ENCODE measurements at regions not wholly inside any gene's neighbourhood (a gene's known extent, or its start where the extent isn't known, plus 50 kb on each side); places are given as distances from the start of the nearest gene placed in this dataset.

DNA sequence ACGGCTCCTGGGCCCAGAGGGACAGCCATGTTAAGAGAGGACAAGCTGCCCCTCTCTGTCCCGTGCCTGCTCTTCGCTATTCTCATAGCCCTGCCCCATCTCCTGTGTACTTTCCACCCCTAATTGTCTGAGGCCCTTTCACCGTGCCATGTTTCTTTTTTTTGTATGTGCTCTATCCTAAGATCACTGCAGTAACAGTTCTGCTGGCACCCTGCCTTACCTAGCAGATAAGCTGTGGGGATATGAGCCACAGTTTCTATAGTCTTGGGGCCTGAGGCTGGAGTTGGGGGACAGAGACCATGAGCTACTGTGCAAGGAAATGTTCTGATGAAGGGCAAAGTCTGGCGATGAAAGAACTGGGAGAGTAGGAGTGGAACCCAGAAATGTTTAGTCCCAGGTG lies 269.5 kb upstream of the CITED2 start:
- TF ChIP-seq ZFX (IDR thresholded peaks at IDR 0.05; ENCODE audit: borderline replicate concordance): no peak
- TF ChIP-seq, protein P1, sequence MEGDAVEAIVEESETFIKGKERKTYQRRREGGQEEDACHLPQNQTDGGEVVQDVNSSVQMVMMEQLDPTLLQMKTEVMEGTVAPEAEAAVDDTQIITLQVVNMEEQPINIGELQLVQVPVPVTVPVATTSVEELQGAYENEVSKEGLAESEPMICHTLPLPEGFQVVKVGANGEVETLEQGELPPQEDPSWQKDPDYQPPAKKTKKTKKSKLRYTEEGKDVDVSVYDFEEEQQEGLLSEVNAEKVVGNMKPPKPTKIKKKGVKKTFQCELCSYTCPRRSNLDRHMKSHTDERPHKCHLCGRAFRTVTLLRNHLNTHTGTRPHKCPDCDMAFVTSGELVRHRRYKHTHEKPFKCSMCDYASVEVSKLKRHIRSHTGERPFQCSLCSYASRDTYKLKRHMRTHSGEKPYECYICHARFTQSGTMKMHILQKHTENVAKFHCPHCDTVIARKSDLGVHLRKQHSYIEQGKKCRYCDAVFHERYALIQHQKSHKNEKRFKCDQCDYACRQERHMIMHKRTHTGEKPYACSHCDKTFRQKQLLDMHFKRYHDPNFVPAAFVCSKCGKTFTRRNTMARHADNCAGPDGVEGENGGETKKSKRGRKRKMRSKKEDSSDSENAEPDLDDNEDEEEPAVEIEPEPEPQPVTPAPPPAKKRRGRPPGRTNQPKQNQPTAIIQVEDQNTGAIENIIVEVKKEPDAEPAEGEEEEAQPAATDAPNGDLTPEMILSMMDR (IDR thresholded peaks at IDR 0.05): no peak
